ENCODE measurements at regions not wholly inside any gene's neighbourhood (a gene's known extent, or its start where the extent isn't known, plus 50 kb on each side); places are given as distances from the start of the nearest gene placed in this dataset.
"Not testable (repeated sequence)": the region's sequence is repeated elsewhere in the genome, so short reads cannot be mapped to it uniquely, and the experiment has no call there.

DNA sequence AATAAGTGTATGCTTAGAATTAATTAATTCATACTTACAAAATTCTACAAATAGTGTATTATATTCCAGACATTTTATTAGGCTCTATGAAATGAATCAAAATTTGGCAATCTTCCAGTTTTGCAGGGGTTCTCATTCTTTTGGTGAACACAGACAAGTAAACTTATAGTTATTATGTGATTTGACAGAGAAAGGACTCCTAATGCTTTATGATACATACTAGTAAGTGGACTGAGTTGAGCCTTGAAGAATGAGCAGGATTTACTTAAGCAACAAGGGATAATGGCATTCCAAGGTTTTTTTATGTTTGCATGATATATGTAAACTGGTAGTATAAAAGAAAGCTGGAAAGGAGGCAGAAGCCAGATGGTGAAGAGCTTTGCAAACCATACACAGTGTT, 145.7 kb upstream of the FERD3L start:
- DNase-seq: peak; percentile 42

DNA sequence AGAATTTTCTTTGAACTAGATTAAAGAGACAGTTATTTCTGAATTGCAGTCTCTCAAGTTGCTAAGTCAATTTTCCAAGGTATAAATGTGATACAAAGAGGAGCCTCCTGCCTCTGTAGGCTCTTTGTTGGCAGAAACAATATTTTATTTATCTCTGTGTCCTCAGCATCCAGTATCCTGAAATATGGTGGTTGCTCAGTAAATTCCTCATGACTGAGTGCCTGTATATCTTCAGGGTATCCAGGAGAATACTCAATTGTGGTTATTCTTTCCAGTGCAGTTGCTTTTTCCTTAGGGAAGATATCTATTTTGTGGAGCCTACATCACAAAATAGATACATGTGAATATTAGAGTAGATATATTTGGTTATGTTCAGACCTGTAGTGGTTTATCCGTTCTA, 144.8 kb upstream of the FERD3L start:
- DNase-seq: no peak

DNA sequence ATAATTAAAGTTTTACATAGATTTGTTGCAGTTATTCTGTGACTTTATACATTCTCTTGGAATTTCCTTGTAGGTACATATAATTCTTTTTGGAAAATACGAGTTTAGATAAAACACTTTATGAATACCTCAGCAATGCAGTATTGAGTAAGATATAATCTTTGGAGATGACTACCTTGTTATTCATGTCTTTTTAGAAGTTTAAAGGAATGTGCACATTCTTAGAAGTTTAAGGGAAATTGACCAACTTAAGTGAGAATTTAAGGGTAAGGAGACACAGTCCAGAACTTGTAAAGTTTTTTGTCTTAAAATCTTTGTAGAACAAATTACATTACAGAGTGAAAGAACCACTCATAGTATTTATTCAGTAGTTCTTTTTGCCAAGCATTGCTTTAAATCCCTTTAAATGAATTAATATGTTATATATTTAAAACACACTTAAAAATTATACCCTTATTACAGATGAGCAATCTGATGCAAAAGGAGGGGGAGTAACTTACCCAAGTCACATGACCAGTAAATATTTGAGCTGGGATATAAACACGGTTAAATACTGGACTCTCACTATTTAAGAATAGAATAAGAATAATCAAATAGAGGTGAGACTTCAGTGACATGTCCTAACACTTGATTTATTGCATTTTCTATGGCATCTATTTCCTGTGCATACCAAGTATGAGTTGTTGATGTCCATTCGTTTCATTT, 139.5 kb upstream of the FERD3L start:
- DNase-seq: no peak

DNA sequence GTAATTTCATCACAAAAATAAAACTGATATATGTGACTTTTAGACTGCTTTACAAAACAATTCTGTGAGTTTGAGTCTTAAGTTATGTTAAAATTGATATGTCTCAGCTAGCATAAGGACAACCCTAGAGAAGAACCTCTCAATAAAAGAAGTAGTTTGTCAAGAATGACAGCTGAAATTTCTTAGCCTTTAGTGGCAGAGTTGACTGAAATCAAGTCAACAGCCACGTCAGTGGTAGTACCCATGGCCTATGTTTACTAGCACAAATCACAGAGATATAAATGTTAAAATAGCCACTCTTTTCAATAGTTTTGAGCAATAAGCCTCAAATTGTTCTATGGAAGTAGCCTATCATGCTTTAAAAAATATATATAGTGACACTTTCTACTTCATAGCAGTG, 138.9 kb upstream of the FERD3L start:
- no peak for DNase-seq

DNA sequence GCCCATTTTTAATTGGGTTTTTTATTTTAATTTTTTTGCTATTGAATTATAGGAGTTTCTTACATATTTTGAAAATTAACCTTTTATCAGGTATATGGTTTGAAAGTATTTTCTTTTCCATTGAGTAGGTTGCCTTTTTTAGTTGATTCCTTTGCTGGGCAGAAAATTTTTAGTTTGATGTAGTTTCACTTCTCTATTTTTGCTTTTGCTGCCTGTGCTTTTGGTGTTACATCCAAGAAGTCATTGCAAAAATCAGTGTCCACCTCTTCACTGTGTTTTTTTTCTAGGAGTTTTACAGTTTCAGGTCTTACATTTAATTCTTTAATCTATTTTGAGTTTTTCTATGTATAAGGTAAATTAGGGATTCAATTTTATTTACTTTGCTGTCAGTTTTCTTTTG, 129.8 kb upstream of the FERD3L start:
- no peak for DNase-seq

DNA sequence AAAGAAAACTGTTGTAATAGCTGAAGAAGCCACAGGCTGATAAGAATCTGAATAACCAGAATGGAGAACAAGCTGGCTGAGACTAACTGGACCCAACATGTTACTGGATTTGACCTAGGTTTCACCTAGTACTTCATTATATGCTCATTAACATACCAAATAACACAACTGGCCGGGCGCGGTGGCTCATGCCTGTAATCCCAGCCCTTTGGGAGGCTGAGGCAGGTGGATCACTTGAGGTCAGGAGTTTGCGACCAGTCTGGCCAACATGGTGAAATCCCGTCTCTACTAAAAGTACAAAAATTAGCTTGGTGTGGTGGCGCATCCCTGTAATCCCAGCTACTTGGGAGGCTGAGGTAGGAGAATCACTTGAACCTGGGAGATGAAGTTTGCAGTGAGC, 127.1 kb upstream of the FERD3L start:
- DNase-seq: not testable (repeated sequence)

DNA sequence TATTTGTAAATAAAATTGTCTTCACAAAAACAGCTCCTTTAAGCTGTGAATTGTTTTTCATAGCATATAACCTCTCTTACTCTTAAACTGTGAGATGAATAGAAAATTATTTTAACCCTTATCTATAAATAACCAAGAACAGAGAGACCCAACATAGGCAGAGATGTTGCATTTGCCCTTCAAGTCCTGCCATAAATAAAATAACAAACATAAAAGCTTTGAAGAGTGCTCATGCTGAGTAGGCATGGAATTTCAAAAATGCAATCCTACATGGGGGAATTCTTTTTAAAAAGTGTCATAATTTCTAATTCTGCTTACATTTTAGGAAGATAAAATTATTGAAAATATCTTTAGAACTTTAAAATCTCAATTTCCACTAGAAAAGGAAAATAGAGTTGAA, 124.1 kb upstream of the FERD3L start:
- DNase-seq: no peak

DNA sequence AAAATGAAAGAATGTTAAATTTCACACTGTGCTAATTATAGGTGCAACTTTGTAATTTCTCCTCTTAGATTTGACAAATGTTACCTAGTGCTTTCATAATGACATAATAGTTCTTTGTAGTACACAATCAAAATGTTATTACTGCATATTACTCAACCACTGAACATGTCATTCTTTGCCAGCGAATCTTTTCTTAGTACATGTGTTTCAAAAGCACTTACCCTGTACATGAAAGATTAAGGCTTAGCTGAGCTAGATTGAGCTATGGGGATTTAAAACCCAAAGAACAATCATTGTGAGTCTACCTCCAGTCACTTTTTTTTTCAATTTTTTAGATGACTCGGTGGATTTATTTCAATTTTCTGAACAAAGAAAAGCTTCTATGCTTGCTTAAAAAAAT, 123.5 kb upstream of the FERD3L start:
- DNase-seq: no peak

DNA sequence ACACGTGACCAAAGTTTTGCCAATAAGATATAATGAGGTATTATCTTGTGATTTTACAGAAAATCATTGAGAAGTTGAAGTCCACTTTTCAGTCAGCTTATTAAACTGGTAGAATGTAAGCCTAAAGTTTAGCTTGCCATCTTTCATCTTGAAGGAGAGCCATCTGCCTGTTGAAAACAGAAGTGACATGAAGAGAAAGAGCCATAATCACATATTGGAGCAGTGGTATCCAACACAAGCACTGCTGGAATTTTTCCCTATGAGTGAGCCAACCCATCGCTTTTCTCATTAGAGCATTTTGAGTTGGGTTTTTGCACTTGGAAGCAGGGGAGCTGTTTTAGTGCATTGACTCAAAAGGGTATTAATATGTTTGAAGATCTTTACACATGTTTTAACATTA, 117.6 kb upstream of the FERD3L start:
- DNase-seq: no peak

DNA sequence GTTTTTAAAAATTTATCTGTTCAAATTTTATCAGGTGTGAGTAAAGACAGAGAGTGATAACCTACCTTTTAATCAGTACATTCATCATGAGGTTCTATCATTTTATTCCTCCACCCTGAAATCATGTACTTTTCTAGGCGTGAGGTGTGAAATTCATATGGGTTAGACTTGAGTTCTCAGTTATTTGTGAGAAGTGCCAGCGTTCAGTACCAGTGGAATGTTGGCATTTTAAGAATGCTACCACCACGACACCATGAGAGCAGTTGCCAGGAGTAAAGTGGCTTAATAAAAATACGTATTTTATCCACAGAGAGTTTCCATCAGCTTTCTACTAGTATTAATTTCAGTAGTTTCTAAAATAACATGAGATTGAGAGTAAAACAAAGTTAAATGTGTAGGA, 104.1 kb upstream of the FERD3L start:
- no peak for DNase-seq

DNA sequence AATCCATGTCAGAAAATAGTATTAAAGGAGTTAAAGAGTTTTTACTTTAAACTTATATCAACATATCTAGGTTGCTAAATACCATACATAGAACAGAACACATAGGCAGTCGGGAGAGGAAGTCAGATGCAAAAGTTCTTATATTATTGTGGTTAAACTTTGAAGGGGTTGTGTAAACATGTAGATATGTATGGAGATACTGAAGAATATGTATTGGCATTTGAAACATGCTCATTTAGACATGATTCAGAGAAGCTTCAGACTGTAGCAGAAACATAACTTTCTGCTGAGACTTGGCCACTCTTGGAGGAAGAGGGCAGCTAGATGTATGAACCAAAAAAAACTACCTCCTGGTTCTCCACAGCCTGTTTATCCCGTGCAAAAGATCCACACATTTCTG, 103.5 kb upstream of the FERD3L start:
- no peak for DNase-seq

DNA sequence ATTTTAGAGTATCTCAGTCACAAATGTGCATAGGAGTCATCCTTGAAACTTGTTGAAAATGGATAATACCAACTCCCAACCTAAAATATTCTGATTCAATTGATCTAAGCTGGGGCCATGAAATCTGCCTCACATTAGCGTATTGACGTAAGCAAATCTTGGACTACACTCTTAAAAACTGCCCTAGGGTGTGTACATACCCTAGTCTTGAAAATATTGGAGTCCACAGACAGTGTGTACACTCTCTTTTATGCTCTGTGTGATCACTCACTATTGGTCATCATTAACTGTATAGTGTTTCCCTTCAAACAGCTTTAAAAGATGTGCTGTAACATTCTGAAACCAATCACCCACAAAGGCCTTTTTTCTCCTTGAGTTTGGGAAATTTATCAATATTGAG, 102.9 kb upstream of the FERD3L start:
- DNase-seq: no peak

DNA sequence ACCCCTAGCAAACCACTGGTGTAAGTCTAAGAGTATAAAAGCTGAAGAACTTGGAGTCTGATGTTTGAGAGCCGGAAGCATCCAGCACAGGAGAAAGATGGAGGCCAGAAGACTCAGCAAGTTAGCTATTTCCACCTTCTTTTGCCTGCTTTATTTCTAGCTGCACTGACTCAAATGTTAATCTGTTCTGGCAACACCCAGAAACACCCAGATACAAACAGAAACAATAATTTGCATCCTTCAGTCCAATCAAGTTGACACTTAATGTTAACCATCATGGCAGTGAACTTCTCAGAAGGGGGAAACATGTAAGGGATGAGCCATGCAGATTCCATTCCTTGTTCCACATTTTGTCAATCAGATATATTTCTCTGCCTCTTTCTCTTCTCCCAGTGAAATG, 101.8 kb upstream of the FERD3L start:
- no peak for DNase-seq

DNA sequence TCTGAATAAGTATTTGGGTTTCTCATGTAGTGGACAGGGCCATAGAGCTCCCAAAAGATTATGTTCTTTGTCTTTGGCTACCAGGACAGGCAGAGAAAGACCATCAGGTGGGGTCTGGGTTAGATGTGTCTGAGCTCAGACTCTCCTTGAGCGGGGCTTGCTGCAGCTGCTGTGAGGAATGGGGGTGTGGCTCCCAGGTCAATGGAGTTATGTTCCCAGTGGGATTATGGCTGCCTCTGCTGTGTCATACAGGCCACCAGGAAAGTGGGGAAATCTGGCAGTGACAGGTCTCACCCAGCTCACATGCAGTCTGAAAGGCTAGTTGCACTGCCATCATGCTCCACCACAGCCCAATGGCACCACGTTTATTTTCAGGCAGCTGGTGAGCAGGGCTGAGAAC, 97.0 kb upstream of the FERD3L start:
- DNase-seq: no peak

DNA sequence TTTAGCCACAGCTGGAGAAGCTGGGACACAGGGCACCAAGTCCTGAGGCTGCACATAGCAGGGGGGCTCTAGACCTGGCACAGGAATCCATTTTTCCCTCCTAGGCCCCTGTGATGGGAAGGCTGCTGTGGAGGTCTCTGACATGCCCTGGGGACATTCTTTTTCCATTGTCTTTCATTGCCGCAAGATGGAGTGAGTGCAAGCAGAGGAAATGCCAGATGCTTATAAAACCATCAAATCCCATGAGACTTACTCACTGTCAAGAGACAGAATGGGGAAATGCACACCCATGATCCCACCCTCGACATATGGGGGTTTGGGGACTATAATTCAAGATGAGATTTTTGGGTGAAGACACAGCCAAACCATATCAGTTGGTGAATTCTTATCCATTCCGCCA, 94.7 kb upstream of the FERD3L start:
- DNase-seq: peak; percentile 78

DNA sequence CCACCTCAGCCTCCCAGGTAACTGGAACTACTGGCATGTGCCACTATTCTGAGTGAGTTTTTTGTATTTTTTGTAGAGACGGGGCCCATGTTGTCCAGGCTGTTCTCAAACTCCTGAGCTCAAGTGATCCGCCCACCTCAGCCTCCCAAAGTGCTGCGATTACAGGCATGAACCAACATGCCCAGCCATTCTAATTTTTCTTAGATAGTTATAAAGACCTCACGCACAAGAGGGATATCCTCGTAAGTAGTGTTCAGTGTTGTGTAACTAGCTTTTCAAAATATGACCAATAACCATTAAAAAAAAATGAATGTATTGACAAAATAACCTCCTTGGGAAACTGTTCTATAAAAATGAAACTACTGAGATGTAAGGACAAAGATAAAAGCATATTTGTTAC, 90.5 kb upstream of the FERD3L start:
- peak; percentile 22 for DNase-seq

DNA sequence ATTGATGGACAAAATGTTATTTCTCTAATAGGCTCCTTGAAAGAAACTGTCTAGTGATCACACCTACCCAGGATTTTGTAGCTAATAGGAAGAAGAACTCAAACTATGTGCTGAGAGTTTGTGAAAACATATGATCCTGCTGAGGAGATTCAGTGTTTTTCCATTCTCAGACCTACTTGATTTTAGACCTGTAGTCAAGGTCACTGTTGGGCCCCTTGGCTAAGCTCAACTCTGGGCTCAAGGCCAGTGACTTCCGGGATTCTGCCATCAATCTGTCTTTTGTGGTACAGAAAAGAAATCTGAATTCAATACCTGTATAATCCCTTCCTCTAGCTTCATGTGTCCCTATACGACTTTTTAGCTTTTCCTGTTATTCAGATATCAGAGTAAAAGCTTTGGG, 79.7 kb upstream of the FERD3L start:
- no peak for DNase-seq

DNA sequence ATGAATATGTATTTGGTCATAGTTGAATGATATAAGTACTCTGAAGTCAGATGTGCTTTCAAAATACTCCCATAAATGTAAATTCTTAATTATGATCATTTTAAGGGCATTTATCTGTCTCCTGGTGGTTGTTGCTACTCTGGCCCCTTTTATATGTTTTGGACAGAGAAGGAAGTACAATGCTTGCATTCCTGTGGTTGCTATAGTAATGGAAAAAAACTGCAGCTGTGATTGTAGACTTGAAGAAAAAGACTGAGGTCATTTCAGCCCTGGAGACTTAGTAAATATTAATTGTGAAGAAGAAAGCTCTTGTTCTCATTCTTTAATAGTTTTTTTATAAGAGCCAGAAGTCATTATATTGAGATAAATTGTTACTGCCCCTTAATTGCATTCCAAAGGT, 70.2 kb upstream of the FERD3L start:
- DNase-seq: no peak

DNA sequence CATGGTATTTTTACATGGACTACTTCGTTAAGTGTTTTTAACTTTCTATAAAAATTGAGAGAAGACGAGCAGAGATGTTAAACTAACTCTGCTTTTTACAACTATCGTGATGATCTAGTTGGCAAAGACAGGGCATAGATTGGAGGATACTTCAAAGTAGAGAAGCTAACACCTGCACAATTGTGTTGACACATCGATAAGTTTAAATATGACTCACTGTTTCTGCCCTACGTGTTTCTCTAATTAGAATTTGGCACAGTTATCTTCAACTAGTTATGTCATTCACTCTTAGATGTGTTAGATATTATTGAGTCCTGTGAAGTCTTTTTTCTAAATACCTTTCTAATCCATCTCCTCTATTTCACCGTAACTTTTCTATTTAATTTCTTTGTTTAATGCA, 68.5 kb upstream of the FERD3L start:
- DNase-seq: no peak

DNA sequence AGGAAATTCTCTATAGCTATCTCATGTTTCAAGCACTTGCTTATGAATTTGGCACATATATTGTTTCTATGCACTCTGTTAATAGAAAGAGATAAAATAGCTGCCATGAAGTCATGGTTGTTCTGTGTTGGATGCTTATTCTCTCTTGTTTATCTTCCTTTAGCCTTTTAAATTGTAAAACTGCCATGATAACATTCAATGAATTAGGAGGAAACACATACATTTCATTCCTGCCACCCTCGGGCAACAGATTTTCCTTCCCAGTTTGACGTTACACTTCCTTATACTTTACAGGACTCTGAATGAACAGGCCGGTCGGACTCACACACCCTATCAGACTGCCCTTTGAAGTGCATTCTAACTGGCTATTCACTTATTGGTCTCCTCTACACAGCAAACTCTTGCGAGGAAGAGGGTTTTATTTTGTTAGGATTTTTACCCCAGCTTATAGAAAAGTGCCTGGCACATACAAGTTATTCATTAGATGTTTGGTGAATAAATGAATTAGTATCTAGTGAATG, 65.7 kb upstream of the FERD3L start:
- DNase-seq: no peak

DNA sequence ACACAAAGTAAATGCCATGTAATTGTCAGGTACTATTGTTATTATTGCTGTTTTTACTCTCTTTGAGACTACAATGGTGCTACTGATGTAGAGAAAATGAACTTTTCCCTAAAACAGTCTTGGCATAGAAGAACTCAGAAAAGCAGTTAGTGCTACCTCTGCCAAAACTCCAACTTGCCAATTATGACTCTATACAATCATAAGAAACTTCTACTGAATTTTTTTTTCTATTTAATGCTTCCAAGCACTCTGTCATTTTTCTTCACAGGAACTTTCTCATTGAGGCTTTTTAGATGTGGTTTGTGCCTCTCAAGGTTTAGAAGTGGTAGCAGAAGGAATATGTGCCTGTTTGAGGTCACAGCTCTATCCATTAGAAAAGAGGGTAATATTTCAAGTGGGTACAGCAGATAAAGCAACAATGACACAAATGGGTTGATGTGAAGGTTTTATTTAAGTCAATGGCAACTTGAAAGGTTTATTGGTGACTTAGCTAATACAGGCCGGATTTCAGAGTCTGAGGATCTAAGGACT, 64.0 kb upstream of the FERD3L start:
- no peak for DNase-seq

DNA sequence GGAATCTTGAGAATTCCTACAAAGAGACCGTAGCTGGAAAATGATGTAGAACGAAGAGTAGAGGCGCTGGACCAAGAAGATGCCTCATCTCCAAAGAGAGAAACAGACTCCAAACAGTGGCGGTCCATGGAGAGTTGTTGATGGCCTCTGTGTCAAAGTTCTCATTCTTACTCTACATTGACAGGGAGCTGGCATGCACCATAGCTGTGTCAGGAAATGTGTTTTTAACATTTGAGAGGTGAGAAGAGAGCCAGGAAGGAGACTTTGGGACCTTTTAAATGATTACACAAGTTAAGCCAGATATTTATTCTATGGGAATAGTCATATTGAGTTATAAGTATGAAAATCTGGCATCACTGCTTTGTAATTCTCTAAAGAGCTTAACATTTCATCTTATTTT, 61.5 kb upstream of the FERD3L start:
- no peak for DNase-seq

DNA sequence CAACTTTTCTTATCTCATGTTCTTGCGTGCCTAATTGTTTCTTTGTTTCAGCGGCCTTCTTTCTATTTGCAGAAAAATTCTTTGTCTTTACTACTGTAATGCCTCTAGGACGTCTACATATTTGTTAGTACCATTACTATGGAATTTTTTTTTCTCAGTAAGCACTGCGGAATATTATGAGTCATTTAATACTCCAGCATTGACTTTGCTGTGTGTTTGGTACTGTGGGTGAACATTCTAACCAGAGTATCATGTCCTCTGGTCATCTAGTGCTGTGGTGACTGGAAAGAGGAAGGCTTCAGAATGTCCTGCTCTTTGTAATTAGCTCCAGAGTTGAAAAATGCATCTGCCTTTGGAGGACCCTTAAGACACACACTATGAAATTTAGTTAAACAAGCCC, 58.5 kb upstream of the FERD3L start:
- DNase-seq: no peak

DNA sequence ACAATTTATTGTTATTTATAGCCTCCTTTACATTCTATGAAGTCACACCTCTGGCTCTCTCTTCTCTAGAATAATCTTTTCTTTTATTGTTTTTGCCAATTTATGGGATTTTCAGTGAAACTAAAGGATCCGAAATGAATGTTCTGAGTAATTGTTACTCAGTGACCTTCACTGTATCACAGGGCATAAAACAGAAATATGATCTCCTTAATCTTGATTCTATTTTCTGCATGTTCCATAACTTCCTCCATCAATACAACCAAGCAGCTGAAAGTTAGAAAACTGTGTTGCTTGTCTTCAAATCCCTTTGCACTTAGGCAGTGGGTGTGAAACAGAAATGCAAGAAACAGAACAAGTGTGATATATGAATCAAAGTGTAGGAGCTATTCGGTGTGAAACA, 57.4 kb upstream of the FERD3L start:
- DNase-seq: no peak

Data from NCI-H2171 treated with DMSO at 0.1 percent for 48 hours (cell line).